ENCODE measurements at regions not wholly inside any gene's neighbourhood (a gene's known extent, or its start where the extent isn't known, plus 50 kb on each side); places are given as distances from the start of the nearest gene placed in this dataset.

- no peak for DNase-seq
- Histone ChIP-seq H3K9ac (ENCODE audit: low read length) (no peak overlapping the region), H2AFZ (ENCODE audit: insufficient read depth, low read length, poor library complexity) (no peak overlapping the region), H2BK5ac (ENCODE audit: low read depth, low read length, poor library complexity) (no peak overlapping the region), H3K9me3 (ENCODE audit: insufficient read depth, low read depth, low read length) (no peaks in the 10 kb centered on the region), H3K4ac (ENCODE audit: low read depth, low read length) (no peak overlapping the region), H3K27me3 (ENCODE audit: insufficient read depth, low read length) (no peaks in the 10 kb centered on the region), H3K79me1 (ENCODE audit: low read length) (no peaks in the 10 kb centered on the region), H3K14ac (ENCODE audit: low read length) (no peak overlapping the region), H3K4me3 (ENCODE audit: low read depth, low read length) (no peak overlapping the region), H2BK120ac (ENCODE audit: insufficient read depth, low read length, poor library complexity) (no peak overlapping the region), H3K27ac (ENCODE audit: low read depth, low read length) (no peak overlapping the region), H3K4me2 (ENCODE audit: low read length) (no peak overlapping the region), H4K8ac (ENCODE audit: low read depth, low read length) (no peak overlapping the region), H4K91ac (ENCODE audit: low read depth, low read length) (no peak overlapping the region), H2AK5ac (ENCODE audit: low read length) (no peak overlapping the region), H3K4me1 (ENCODE audit: control insufficient read depth in 1 of 2, insufficient read depth in 2 of 2, low read length in 2 of 2) (no peaks in the 10 kb centered on the region), H3K36me3 (ENCODE audit: control insufficient read depth in 1 of 2, insufficient read depth in 2 of 2, low read length in 2 of 2) (no peaks in the 10 kb centered on the region), H4K12ac (ENCODE audit: low read depth, low read length) (no peak overlapping the region), H3K23ac (ENCODE audit: low read length) (no peak overlapping the region), H3K18ac (ENCODE audit: low read length) (no peak overlapping the region), H2BK12ac (ENCODE audit: low read length) (no peak overlapping the region), H3K79me2 (ENCODE audit: control insufficient read depth, insufficient read depth, low read length, poor library complexity) (no peaks in the 10 kb centered on the region)
- no CpG with 5 or more reads among the region's 1 CpG for WGBS (ENCODE audit: extremely low coverage, insufficient coverage, insufficient read length)
Measured at GRCh38 chr3:165568907-165569462, 268.2 kb downstream of the BCHE start.

GRCh38 chr3:165555785-165556184 is 281.4 kb downstream of the BCHE start:
- Histone ChIP-seq H3K9me3 (ENCODE audit: insufficient read depth, low read depth, low read length) (no peaks in the 10 kb centered on the region), H3K18ac (ENCODE audit: low read length) (no peak overlapping the region), H3K4ac (ENCODE audit: low read depth, low read length) (no peak overlapping the region), H3K9ac (ENCODE audit: low read length) (no peak overlapping the region), H2BK5ac (ENCODE audit: low read depth, low read length, poor library complexity) (no peak overlapping the region), H2BK120ac (ENCODE audit: insufficient read depth, low read length, poor library complexity) (no peak overlapping the region), H4K12ac (ENCODE audit: low read depth, low read length) (no peak overlapping the region), H3K27ac (ENCODE audit: low read depth, low read length) (no peak overlapping the region), H3K4me3 (ENCODE audit: low read depth, low read length) (no peak overlapping the region), H2BK12ac (ENCODE audit: low read length) (no peak overlapping the region), H2AFZ (ENCODE audit: insufficient read depth, low read length, poor library complexity) (no peak overlapping the region), H3K4me2 (ENCODE audit: low read length) (no peak overlapping the region), H3K36me3 (ENCODE audit: control insufficient read depth in 1 of 2, insufficient read depth in 2 of 2, low read length in 2 of 2) (no peaks in the 10 kb centered on the region), H2AK5ac (ENCODE audit: low read length) (no peak overlapping the region), H3K79me2 (ENCODE audit: control insufficient read depth, insufficient read depth, low read length, poor library complexity) (no peaks in the 10 kb centered on the region), H4K91ac (ENCODE audit: low read depth, low read length) (no peak overlapping the region), H3K27me3 (ENCODE audit: insufficient read depth, low read length) (no peaks in the 10 kb centered on the region), H4K8ac (ENCODE audit: low read depth, low read length) (no peak overlapping the region), H3K4me1 (ENCODE audit: control insufficient read depth in 1 of 2, insufficient read depth in 2 of 2, low read length in 2 of 2) (no peaks in the 10 kb centered on the region), H3K14ac (ENCODE audit: low read length) (no peak overlapping the region), H3K79me1 (ENCODE audit: low read length) (no peaks in the 10 kb centered on the region), H3K23ac (ENCODE audit: low read length) (no peak overlapping the region)
- DNase-seq, result no peak
- WGBS (ENCODE audit: extremely low coverage, insufficient coverage, insufficient read length), result no CpG with 5 or more reads among the region's 2 CpGs

- H4K8ac ChIP-seq (ENCODE audit: low read depth, low read length), result no peak overlapping the region
- no peak overlapping the region for H3K14ac ChIP-seq (ENCODE audit: low read length)
- H3K4me1 ChIP-seq (ENCODE audit: control insufficient read depth in 1 of 2, insufficient read depth in 2 of 2, low read length in 2 of 2), result no peaks in the 10 kb centered on the region
- H3K18ac ChIP-seq (ENCODE audit: low read length), result no peak overlapping the region
- no peak overlapping the region for H2BK5ac ChIP-seq (ENCODE audit: low read depth, low read length, poor library complexity)
- H2AK5ac ChIP-seq (ENCODE audit: low read length), result no peak overlapping the region
- no peak overlapping the region for H4K12ac ChIP-seq (ENCODE audit: low read depth, low read length)
- H4K91ac ChIP-seq (ENCODE audit: low read depth, low read length), result no peak overlapping the region
- H3K9me3 ChIP-seq (ENCODE audit: insufficient read depth, low read depth, low read length), result no peaks in the 10 kb centered on the region
- H3K79me2 ChIP-seq (ENCODE audit: control insufficient read depth, insufficient read depth, low read length, poor library complexity), result peaks cover 2% of the 10 kb centered on the region
- no CpG with 5 or more reads among the region's 3 CpGs for WGBS (ENCODE audit: extremely low coverage, insufficient coverage, insufficient read length)
- H3K23ac ChIP-seq (ENCODE audit: low read length), result no peak overlapping the region
- no peak overlapping the region for H2BK120ac ChIP-seq (ENCODE audit: insufficient read depth, low read length, poor library complexity)
- no peaks in the 10 kb centered on the region for H3K79me1 ChIP-seq (ENCODE audit: low read length)
- H3K27ac ChIP-seq (ENCODE audit: low read depth, low read length), result no peak overlapping the region
- no peak overlapping the region for H3K4ac ChIP-seq (ENCODE audit: low read depth, low read length)
- no peak overlapping the region for H2BK12ac ChIP-seq (ENCODE audit: low read length)
- H3K36me3 ChIP-seq (ENCODE audit: control insufficient read depth in 1 of 2, insufficient read depth in 2 of 2, low read length in 2 of 2), result no peaks in the 10 kb centered on the region
- H3K9ac ChIP-seq (ENCODE audit: low read length), result no peak overlapping the region
- no peak overlapping the region for H2AFZ ChIP-seq (ENCODE audit: insufficient read depth, low read length, poor library complexity)
- DNase-seq, result no peak
- H3K4me2 ChIP-seq (ENCODE audit: low read length), result no peak overlapping the region
- no peaks in the 10 kb centered on the region for H3K27me3 ChIP-seq (ENCODE audit: insufficient read depth, low read length)
- H3K4me3 ChIP-seq (ENCODE audit: low read depth, low read length), result no peak overlapping the region
Measured at GRCh38 chr3:165553371-165553770, 283.9 kb downstream of the BCHE start.

- no peak overlapping the region for H3K27ac ChIP-seq (ENCODE audit: low read depth, low read length)
- H3K9ac ChIP-seq (ENCODE audit: low read length), result no peak overlapping the region
- no peak overlapping the region for H3K4me3 ChIP-seq (ENCODE audit: low read depth, low read length)
- H3K4ac ChIP-seq (ENCODE audit: low read depth, low read length), result no peak overlapping the region
- H2BK120ac ChIP-seq (ENCODE audit: insufficient read depth, low read length, poor library complexity), result no peak overlapping the region
- no peak overlapping the region for H4K8ac ChIP-seq (ENCODE audit: low read depth, low read length)
- no peaks in the 10 kb centered on the region for H3K27me3 ChIP-seq (ENCODE audit: insufficient read depth, low read length)
- DNase-seq, result no peak
- no peak overlapping the region for H3K23ac ChIP-seq (ENCODE audit: low read length)
- H3K9me3 ChIP-seq (ENCODE audit: insufficient read depth, low read depth, low read length), result no peaks in the 10 kb centered on the region
- WGBS (ENCODE audit: extremely low coverage, insufficient coverage, insufficient read length), result no CpG with 5 or more reads among the region's 5 CpGs
- H2BK5ac ChIP-seq (ENCODE audit: low read depth, low read length, poor library complexity), result no peak overlapping the region
- no peak overlapping the region for H3K18ac ChIP-seq (ENCODE audit: low read length)
- H3K36me3 ChIP-seq (ENCODE audit: control insufficient read depth in 1 of 2, insufficient read depth in 2 of 2, low read length in 2 of 2), result no peaks in the 10 kb centered on the region
- H2AFZ ChIP-seq (ENCODE audit: insufficient read depth, low read length, poor library complexity), result no peak overlapping the region
- no peaks in the 10 kb centered on the region for H3K79me1 ChIP-seq (ENCODE audit: low read length)
- no peak overlapping the region for H3K14ac ChIP-seq (ENCODE audit: low read length)
- H3K4me2 ChIP-seq (ENCODE audit: low read length), result no peak overlapping the region
- H4K91ac ChIP-seq (ENCODE audit: low read depth, low read length), result no peak overlapping the region
- no peak overlapping the region for H2AK5ac ChIP-seq (ENCODE audit: low read length)
- no peak overlapping the region for H4K12ac ChIP-seq (ENCODE audit: low read depth, low read length)
- H2BK12ac ChIP-seq (ENCODE audit: low read length), result no peak overlapping the region
- peaks cover 2% of the 10 kb centered on the region for H3K79me2 ChIP-seq (ENCODE audit: control insufficient read depth, insufficient read depth, low read length, poor library complexity)
- no peaks in the 10 kb centered on the region for H3K4me1 ChIP-seq (ENCODE audit: control insufficient read depth in 1 of 2, insufficient read depth in 2 of 2, low read length in 2 of 2)
Measured at GRCh38 chr3:165549665-165550064, 287.6 kb downstream of the BCHE start.
